ENCODE measurements at regions not wholly inside any gene's neighbourhood (a gene's known extent, or its start where the extent isn't known, plus 50 kb on each side); places are given as distances from the start of the nearest gene placed in this dataset.

- no peaks in the 10 kb centered on the region for H4K20me1 ChIP-seq (ENCODE audit: control insufficient read depth, insufficient read depth, insufficient read length)
- no peaks in the 10 kb centered on the region for H3K79me1 ChIP-seq (ENCODE audit: insufficient read depth, low read depth, low read length, poor library complexity, severe bottlenecking)
- no peaks in the 10 kb centered on the region for H3K9me3 Mint-ChIP-seq
- no peak overlapping the region for H2BK12ac ChIP-seq (ENCODE audit: insufficient read length, low read depth, low read length)
- no peak overlapping the region for H3K14ac ChIP-seq (ENCODE audit: insufficient read depth, low read length)
- no peak overlapping the region for H4K8ac ChIP-seq (replicated peaks; ENCODE audit: insufficient read length, low read depth, low read length)
- WGBS (ENCODE audit: extremely low coverage, insufficient read length, low lambda C conversion rate), result no CpG with 5 or more reads among the region's 5 CpGs
- H3K4ac ChIP-seq (ENCODE audit: low read depth, low read length), result no peak overlapping the region
- no peak overlapping the region for H3K18ac ChIP-seq (ENCODE audit: insufficient read length, low read depth, low read length)
- H4K91ac ChIP-seq (ENCODE audit: insufficient read length, low read depth, low read length), result no peak overlapping the region
- no peak overlapping the region for H3K4me3 Mint-ChIP-seq
- H3K23ac ChIP-seq (ENCODE audit: insufficient read length, low read depth, low read length), result no peak overlapping the region
- no peaks in the 10 kb centered on the region for H3K9me3 ChIP-seq (ENCODE audit: control insufficient read depth, low read depth, low read length)
- H3K9ac ChIP-seq (ENCODE audit: extremely low read depth, insufficient read length, low read length), result no peak overlapping the region
- H3K27ac ChIP-seq (ENCODE audit: insufficient read length, low read depth, low read length), result no peak overlapping the region
- no peaks in the 10 kb centered on the region for H3K27me3 Mint-ChIP-seq (ENCODE audit: low read depth)
- no peaks in the 10 kb centered on the region for H3K23me2 ChIP-seq (ENCODE audit: insufficient read length, low read depth, low read length, poor library complexity, severe bottlenecking)
- no peaks in the 10 kb centered on the region for H3K36me3 Mint-ChIP-seq (ENCODE audit: insufficient read depth in 1 of 3, low read depth in 3 of 3)
- H3K4me1 Mint-ChIP-seq, result peaks cover 7% of the 10 kb centered on the region in 2 experiments; a peak in 2 of 4 replicates
- TF ChIP-seq, protein P1, sequence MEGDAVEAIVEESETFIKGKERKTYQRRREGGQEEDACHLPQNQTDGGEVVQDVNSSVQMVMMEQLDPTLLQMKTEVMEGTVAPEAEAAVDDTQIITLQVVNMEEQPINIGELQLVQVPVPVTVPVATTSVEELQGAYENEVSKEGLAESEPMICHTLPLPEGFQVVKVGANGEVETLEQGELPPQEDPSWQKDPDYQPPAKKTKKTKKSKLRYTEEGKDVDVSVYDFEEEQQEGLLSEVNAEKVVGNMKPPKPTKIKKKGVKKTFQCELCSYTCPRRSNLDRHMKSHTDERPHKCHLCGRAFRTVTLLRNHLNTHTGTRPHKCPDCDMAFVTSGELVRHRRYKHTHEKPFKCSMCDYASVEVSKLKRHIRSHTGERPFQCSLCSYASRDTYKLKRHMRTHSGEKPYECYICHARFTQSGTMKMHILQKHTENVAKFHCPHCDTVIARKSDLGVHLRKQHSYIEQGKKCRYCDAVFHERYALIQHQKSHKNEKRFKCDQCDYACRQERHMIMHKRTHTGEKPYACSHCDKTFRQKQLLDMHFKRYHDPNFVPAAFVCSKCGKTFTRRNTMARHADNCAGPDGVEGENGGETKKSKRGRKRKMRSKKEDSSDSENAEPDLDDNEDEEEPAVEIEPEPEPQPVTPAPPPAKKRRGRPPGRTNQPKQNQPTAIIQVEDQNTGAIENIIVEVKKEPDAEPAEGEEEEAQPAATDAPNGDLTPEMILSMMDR (conservative IDR thresholded peaks at IDR 0.05), result no peak
- H2AK5ac ChIP-seq (ENCODE audit: insufficient read length, low read length), result no peak overlapping the region
- no peak overlapping the region for H2BK20ac ChIP-seq (ENCODE audit: low read depth, low read length, poor library complexity, severe bottlenecking)
- no peak overlapping the region for H3K27ac Mint-ChIP-seq
- no peak overlapping the region for H2AFZ ChIP-seq (ENCODE audit: low read length)
- no peak overlapping the region for H3K56ac ChIP-seq (ENCODE audit: insufficient read length, low read depth, low read length)
- no peak overlapping the region for H4K5ac ChIP-seq (ENCODE audit: insufficient read length, low read depth, low read length)
- peaks cover 2% of the 10 kb centered on the region; the same call in 1 of the 2 replicates for H3K4me1 ChIP-seq (ENCODE audit: insufficient read depth, low read length)
- H3K4me2 ChIP-seq (ENCODE audit: insufficient read depth, insufficient read length, low read length), result no peak overlapping the region
- H3T11ph ChIP-seq (ENCODE audit: low read length), result no peak overlapping the region
- H3K79me2 ChIP-seq (ENCODE audit: insufficient read depth, low read length), result no peaks in the 10 kb centered on the region
- no peak for DNase-seq
- H2BK120ac ChIP-seq (ENCODE audit: low read depth, low read length, poor library complexity, severe bottlenecking), result no peak overlapping the region
- H2BK15ac ChIP-seq (ENCODE audit: low read depth, low read length), result no peak overlapping the region
- H2BK5ac ChIP-seq (ENCODE audit: insufficient read length, low read length), result no peak overlapping the region
- H3K27me3 ChIP-seq (ENCODE audit: insufficient read depth, low read length), result no peaks in the 10 kb centered on the region
Observed at GRCh38 chr11:87719326-87720073, 455.7 kb downstream of the RAB38 start.

All from H9 (cell line).